HG03175 (cell line): ENCODE measurements at regions not wholly inside any gene's neighbourhood (a gene's known extent, or its start where the extent isn't known, plus 50 kb on each side); places are given as distances from the start of the nearest gene placed in this dataset.
"Not testable (repeated sequence)": the region's sequence is repeated elsewhere in the genome, so short reads cannot be mapped to it uniquely, and the experiment has no call there.

Experiments
- ATAC-seq: cut with Tn5 transposase; IDR thresholded peaks from one replicate; pipeline ENCODE4 v1.9.1; 2021; ENCODE audit warnings: mild to moderate bottlenecking, moderate library complexity; ENCODE audit not compliant: unreplicated experiment

DNA sequence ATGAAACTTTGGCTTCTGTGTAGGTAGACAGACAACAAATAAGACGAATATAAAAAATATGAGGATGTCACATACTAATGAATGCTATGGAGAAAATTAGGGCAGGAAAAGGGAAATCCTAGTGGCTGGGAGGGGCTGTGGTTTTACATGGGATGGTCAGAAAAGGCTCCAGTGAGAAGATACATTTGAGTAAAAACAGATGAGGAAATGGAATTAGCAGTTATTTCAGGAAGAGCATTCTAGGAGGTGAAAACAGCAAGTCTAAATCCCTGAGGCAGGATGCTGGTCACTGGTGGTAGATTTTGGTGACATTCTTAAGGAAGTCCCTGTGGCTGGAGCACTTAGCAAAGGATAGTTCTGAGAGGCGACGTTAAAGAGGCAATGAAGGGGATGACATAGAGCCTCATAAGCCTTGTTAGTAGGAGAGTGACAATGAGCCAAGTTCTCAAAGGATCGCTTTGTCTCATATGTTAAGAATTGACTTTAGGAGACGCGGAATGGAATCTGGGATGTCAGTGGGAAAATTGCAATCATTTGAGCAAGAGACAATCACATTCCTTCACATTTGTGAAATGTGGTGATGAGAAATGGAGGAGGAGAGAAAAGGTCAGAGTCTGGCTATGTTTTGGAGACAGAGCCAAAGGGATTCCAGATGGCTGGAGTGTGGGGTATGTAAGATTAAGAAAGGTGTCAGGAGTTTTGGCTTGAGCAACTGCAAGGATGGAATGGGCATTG is 384.7 kb upstream of the FZD8 start:
- ATAC-seq: no peak

GRCh38 chr10:36026081-36026480 is 384.0 kb upstream of the FZD8 start:
- ATAC-seq: no peak

DNA sequence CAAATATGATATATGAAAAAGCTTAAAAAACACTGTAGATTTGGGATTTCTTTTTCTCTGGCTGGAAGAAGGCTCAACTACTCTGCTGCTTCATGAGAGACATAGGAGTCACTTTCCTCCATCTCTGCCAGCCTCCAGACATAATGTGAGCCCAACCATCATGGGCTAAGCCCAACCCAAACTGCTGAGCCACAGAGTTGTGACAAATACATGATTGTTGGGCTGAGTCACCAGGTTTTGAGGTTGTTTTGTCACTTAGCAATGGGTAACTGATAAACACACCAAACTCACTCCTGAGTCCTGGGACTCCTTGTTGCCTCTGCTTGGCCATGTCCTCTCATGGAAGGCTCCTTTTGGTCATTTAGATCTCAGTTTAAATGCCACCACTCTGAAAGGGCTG is 381.8 kb upstream of the FZD8 start:
- ATAC-seq: no peak

DNA sequence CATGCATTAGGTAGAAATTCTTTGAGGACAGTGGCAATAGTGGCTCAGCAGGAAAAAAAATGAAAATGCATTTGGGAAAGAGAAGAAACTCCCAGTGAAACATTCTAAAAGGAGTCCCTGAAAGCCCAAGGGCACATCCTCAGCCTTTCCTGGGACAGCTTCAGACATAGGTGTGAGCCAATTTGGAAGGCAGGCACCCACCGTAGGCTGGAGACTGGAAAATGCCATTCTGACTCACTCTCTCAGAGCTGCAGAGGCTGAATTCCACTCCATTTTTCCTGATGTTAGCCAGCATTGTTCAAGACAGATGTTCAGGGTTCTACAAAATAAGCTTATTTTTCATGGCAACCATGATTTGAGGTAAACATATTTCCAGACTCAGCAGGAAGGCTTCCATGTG is 379.0 kb upstream of the FZD8 start:
- ATAC-seq: no peak

DNA sequence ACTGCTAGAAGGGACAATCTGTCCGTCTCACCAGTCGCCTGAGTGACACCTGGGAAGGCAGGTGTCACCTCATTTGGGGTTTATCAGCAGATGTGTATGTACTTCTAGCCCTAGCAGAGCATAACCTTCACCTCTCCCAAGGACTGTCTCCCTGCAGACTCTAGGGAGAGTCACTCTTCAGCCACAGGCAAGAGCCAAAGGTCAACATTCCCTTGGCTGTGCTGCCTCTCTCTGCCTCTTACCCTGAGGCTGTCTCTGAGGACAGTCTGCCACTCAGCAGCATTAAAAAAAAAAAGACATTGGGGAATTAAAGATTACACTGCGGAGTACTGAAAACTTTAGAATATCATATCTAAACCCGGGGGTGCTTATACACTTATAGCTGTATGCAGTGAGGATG is 377.7 kb upstream of the FZD8 start:
- no peak for ATAC-seq

DNA sequence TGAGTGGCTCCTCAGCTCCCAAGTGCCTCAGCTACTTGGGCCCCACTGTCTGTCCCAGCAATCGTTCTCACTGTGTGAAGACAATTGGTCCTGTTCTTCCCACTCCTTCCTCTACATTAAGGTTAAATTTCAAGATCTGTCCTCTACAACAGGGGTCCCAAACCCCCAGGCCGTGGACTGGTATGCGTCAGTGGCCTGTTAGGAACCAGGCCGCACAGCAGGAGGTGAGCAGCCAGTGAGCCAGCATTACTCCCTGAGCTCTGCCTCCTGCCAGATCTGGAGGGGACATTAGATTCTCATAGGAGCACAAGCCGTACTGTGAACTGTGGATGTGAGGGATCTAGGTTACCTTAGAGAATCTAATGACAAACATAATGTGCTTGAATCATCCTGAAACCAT is 376.9 kb upstream of the FZD8 start:
- no peak for ATAC-seq

- no peak for ATAC-seq
Measured at GRCh38 chr10:36017137-36017536, 375.0 kb upstream of the FZD8 start.

- no peak for ATAC-seq
Measured at GRCh38 chr10:36007369-36007768, 365.3 kb upstream of the FZD8 start.

- ATAC-seq: no peak
Measured at GRCh38 chr10:36003688-36004087, 361.6 kb upstream of the FZD8 start.

DNA sequence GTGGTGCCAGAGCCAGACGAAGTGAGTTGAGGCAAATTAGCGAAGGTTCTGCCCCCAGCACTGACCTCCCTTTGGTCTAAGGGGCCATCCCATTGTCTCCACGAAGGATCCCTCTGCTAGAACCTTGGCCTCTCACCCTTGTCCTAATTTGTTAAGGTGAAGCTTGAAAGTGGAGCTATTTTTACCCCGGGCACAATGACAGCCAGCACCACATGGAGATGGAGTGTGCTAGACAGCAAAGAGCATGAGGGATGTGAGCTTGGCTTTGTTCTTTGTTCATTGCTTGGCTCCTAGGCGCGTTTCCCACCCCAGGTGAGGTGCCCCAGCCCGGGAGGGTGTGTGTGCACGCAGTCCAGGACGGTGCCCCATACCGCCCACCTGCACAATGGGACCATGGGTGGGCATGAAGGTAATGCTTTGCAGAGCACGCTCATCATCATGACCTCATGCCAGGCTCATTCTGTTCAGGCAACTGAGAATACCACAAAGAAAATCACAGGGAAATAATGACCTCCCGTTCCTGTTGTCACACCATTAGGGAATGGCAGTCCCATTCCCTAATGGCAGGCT is 361.0 kb upstream of the FZD8 start:
- ATAC-seq: no peak

GRCh38 chr10:36002445-36002844 is 360.3 kb upstream of the FZD8 start:
- no peak for ATAC-seq

- ATAC-seq: not testable (repeated sequence)
Measured at GRCh38 chr10:36000754-36001153, 358.7 kb upstream of the FZD8 start.

DNA sequence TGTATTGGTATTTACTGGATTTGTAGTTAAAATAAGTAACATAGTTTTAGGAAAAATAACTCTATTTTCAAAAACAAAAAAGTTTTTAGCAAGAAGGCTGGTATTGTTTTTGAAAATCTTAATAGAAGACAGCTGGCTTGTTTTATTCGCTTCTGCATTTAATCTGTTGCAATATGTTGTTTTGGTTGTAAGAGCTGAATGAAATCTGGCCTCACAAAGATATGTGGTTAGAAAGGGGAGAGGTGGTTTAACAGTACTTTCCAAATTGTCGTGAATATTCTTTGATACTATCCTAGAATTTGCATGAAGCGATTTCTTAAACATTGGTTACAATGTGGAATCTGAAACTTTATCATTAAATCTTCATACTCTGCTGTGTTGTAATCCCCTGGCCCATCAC is 355.9 kb upstream of the FZD8 start:
- ATAC-seq: no peak

DNA sequence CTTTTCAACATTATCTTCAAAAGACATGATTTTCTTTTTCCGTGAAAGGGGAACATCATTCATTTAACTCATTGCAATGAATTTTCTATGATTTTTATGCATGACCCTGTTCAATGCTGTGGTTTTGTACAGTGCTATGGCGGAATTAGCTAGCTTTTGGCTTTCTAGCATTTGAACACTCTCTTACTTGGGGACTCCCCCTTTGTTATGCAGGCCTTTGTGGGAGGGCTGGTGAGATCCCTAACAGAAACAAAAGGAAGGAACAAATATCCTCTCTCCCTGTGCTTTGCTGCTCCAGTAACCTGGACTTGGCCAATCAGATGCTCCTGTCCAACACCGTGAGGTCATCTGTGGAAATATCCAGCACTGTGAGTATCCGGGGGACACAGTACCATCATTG is 353.4 kb upstream of the FZD8 start:
- ATAC-seq: no peak

DNA sequence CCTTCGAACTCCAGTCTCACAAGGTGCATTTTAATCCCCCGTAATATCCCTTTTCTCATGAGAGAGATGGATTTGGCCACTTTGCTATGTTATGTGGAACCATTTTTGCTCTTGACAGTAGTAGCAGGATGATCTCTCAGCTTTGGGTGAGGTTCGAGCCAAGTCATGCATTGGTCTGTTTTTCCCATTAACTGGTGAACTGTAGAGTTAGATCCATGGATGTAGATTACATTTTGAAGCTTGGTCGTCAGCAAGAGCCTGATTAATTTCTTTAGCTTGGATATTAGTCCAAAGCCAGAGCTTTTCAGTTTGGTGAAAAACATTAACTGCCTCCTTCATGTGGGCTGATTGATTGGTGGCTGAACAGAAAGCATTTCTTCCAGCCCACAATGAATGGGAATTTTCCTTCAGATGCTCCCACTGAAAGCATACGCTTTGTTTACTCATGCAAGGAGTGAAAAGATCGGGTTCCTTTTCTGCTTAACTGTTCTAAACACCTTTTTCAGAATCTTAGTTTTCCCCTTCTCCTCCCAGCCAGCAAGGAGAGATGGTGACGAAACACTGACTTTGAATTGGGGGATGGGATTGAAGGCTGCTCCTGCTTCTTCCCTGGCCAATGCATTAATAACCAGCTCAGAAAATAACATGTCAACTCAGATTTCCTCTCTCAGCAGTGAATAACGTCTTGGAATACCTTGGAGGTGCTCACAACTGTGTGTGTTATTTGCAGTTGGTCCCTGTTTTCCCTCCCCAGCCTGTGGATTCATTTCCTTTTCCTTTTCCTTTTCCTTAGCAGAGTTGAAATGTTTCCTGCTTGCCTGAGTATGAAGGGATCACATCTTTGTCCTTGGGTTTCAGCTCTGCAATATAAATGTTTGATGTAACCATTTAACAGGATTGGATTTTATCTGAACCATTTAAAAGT is 351.8 kb upstream of the FZD8 start:
- no peak for ATAC-seq

DNA sequence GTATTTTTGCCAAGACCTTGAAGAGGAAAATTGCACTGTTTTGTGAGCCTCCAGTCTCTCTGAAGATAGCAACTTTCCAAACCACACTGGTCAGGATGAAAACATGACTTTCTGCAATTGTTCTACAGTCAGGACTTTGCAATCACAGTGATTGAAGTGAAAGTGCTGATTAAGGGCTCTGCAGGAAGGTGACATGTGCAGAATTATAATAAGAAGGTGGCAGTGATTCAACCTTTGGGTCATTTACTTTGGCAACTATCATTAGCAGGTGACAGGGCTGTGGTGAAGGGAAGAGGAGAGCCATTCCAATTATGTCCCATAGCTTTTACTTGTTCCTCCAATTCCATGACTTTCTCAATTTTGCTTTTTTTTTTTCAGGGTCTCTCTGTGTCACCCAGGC is 350.0 kb upstream of the FZD8 start:
- no peak for ATAC-seq

- no peak for ATAC-seq
Measured at GRCh38 chr10:35986756-35987502, 344.8 kb upstream of the FZD8 start.

DNA sequence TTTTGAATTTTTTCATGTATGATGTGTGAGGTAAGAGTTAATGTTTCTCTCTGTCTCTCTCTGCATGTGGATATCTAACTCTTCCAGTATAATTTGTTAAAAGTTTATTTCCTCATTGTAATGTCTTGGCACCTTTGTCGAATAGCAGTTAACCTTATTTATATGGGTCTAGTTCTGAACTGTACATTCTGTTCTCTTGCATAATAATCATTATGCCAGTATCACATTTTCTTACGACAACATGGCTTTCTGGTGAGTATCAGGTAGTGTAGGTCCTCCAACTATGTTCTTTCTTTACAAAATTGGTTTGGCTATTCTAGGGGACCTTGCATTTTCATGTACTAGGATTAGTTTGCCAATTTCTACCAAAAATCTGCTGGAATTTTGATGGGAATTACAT is 337.0 kb upstream of the FZD8 start:
- no peak for ATAC-seq

- not testable (repeated sequence) for ATAC-seq
Measured at GRCh38 chr10:35973912-35974591, 332.0 kb upstream of the FZD8 start.

GRCh38 chr10:35972275-35972674 is 330.2 kb upstream of the FZD8 start:
- ATAC-seq: no peak

DNA sequence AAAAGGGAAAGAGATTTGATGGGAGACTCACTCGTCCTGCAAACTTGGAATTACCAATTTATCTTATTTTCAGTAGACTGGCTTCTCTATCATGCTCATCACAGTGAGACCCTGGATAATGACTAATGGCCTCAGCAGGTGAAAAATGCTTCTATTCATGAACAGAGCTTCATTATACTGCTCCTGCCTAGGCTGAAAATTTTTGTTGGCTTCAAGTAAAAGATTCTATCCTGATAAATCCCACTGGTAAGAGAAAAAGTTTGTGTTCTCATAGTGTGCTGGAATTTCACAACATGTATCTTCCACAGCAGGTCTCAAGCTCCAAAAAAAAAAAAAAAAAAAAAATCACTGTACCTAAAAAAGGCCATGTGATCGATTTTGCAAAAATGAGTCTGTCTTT is 329.3 kb upstream of the FZD8 start:
- no peak for ATAC-seq
